Esophagus muscularis mucosa (tissue), 4 donors: ENCODE measurements at regions not wholly inside any gene's neighbourhood (a gene's known extent, or its start where the extent isn't known, plus 50 kb on each side); places are given as distances from the start of the nearest gene placed in this dataset.

ENCODE experiments used
- CTCF ChIP-seq, 3 experiments: fragments of 200-600 bp in 2 of 3; fragments of 450-650 bp in 1 of 3; sonication (generic) in 2 of 3; IDR thresholded peaks; one replicate each; pipeline ENCODE4 v1.5.1; 2017 to 2019; ENCODE audit warnings: antibody characterized with exemption in 3 of 3, mild to moderate bottlenecking in 2 of 3, moderate library complexity in 1 of 3
- EP300 ChIP-seq: sonication (generic); formaldehyde crosslinking; IDR thresholded peaks from one replicate; pipeline ENCODE4 v1.6.1; 2017; ENCODE audit warnings: antibody characterized with exemption
- POLR2A ChIP-seq: fragments of 450-650 bp; IDR thresholded peaks from one replicate; pipeline ENCODE4 v1.6.1; 2017; ENCODE audit warnings: antibody characterized with exemption, moderate library complexity, mild to moderate bottlenecking, low read depth
- POLR2AphosphoS5 ChIP-seq, 2 donors: sonication (generic); formaldehyde crosslinking; IDR thresholded peaks; one replicate each; pipeline ENCODE4 v1.6.1; 2017; ENCODE audit warnings: antibody characterized with exemption in 2 of 2

GRCh38 chr10:111698711-111699110 is 484.9 kb downstream of the GPAM start:
- TF ChIP-seq POLR2A, result no peak
- TF ChIP-seq CTCF (IDR thresholded peaks at IDR 0.05), result no peak
- no peak for TF ChIP-seq EP300
- TF ChIP-seq POLR2AphosphoS5 (IDR thresholded peaks at IDR 0.05), result no peak
